Adrenal gland (tissue), 5 donors: ENCODE measurements at regions not wholly inside any gene's neighbourhood (a gene's known extent, or its start where the extent isn't known, plus 50 kb on each side); places are given as distances from the start of the nearest gene placed in this dataset.

Experiments
- POLR2A ChIP-seq, 2 donors: fragments of 450-650 bp; IDR thresholded peaks; one replicate each; pipeline ENCODE4 v1.6.1; 2017; ENCODE audit warnings: antibody characterized with exemption in 2 of 2, mild to moderate bottlenecking in 2 of 2, moderate library complexity in 1 of 2
- TF ChIP-seq, protein P1 (sequence below), 6 experiments: fragments of 450-650 bp in 4 of 6; fragments of 200-600 bp in 2 of 6; sonication (generic) in 1 of 6; IDR thresholded peaks; 1 replicate in 5 of 6; 2 replicates in 1 of 6; pipeline versions ENCODE4 v1.5.1 to v1.8.0; 2016 to 2021; ENCODE audit warnings: antibody characterized with exemption in 6 of 6, mild to moderate bottlenecking in 2 of 6, moderate library complexity in 1 of 6
- donor health status: DM: no; HTN: no; CAD: no.

DNA sequence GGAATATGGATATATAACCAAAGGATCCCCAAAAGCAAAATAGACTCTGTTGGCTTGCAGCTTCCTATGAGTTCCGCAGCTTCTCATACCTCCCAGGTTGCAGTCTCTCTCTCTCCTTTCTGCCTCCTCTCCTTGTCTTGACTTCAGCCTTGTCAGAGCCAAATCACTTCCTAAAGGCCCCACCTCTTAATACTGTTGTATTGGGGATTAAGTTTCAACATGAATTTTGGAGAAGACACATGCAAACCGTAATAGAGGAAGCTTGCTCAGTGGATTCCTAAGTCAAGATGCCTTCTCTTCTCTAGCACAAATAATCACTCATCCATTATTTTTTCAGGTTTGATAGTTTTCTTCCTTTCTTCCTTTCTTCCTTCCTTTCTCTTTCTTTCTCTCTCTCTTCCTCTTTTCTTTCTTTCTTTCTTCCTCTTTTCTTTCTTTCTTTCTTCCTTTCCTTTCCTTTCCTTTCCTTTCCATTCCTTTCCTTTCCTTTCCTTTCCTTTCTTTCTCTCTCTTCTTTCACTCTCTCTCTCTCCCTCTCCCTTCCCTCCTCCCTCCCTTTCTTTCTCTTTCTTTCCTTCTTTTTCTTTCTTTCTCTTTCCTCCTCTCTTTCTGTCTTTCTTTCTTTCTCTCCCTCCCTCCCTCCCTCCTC lies 411.3 kb upstream of the TPM1 start:
- TF ChIP-seq, protein P1, sequence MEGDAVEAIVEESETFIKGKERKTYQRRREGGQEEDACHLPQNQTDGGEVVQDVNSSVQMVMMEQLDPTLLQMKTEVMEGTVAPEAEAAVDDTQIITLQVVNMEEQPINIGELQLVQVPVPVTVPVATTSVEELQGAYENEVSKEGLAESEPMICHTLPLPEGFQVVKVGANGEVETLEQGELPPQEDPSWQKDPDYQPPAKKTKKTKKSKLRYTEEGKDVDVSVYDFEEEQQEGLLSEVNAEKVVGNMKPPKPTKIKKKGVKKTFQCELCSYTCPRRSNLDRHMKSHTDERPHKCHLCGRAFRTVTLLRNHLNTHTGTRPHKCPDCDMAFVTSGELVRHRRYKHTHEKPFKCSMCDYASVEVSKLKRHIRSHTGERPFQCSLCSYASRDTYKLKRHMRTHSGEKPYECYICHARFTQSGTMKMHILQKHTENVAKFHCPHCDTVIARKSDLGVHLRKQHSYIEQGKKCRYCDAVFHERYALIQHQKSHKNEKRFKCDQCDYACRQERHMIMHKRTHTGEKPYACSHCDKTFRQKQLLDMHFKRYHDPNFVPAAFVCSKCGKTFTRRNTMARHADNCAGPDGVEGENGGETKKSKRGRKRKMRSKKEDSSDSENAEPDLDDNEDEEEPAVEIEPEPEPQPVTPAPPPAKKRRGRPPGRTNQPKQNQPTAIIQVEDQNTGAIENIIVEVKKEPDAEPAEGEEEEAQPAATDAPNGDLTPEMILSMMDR (IDR thresholded peaks at IDR 0.05) = no peak
- TF ChIP-seq POLR2A (IDR thresholded peaks at IDR 0.05) = no peak
